ENCODE measurements at regions not wholly inside any gene's neighbourhood (a gene's known extent, or its start where the extent isn't known, plus 50 kb on each side); places are given as distances from the start of the nearest gene placed in this dataset.

DNA sequence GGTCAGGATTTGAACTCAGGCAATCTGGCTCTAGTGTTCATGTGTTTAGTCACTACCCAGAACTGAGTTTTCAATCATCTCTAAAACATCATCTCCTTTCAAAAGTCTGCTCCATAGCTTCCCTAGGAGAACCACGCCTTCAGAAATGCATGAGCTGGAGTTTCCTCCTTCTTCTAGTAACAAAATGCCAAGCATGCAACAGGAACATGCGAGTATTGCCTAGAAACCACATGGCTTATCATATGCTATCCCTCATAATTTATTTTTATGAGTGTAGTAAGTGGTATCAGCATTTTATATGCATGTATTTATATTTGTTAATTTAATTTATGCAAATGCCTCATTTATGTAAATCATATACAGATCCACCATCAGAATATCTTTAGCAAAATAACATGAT lies 170.9 kb downstream of the RAB11FIP2 start (continued):
- no peak for TF ChIP-seq REST (IDR thresholded peaks at IDR 0.05; ENCODE audit: unreplicated experiment)

- Mint-ChIP-seq H3K9me3 (no peaks in the 10 kb centered on the region; the same call in 2 of the 3 replicates), H3K4me3 (no peak overlapping the region), H3K27me3 (ENCODE audit: insufficient read depth, low read depth, poor library complexity) (peaks cover 4% of the 10 kb centered on the region), H3K4me1 (peaks cover 6% of the 10 kb centered on the region), H3K27ac (no peak overlapping the region), H3K36me3 (ENCODE audit: low read depth) (no peaks in the 10 kb centered on the region)
- no peak overlapping the region for H3K4me3 ChIP-seq
- H3K27me3 ChIP-seq (ENCODE audit: insufficient read depth), result no peaks in the 10 kb centered on the region
- H3K36me3 ChIP-seq (ENCODE audit: insufficient read depth), result no peaks in the 10 kb centered on the region
- no peak overlapping the region for H3K4me2 ChIP-seq
- DNase-seq (ENCODE audit: low spot score) (no peak), ATAC-seq (no peak)
- H3K9me2 ChIP-seq (ENCODE audit: insufficient read depth), result no peaks in the 10 kb centered on the region
- no peaks in the 10 kb centered on the region for H4K20me1 ChIP-seq (replicated peaks; ENCODE audit: insufficient read depth)
- H3K79me2 ChIP-seq (replicated peaks; ENCODE audit: insufficient read depth), result no peaks in the 10 kb centered on the region
- H2AFZ ChIP-seq, result no peak overlapping the region
- no peak overlapping the region for H3K27ac ChIP-seq (ENCODE audit: low read depth)
- H3K4me1 ChIP-seq (ENCODE audit: insufficient read depth), result no peaks in the 10 kb centered on the region
- no peaks in the 10 kb centered on the region for H3F3A ChIP-seq (replicated peaks; ENCODE audit: low read depth)
- TF ChIP-seq STAT1 (IDR thresholded peaks at IDR 0.05; ENCODE audit: unreplicated experiment), result no peak
- TF ChIP-seq NANOG (IDR thresholded peaks at IDR 0.05; ENCODE audit: borderline replicate concordance), result no peak
- no peak for TF ChIP-seq POLR2AphosphoS5 (IDR thresholded peaks at IDR 0.05; ENCODE audit: low read depth)
- no peak for TF ChIP-seq JUNB (IDR thresholded peaks at IDR 0.05; ENCODE audit: unreplicated experiment)
- no peak for TF ChIP-seq ETS1 (IDR thresholded peaks at IDR 0.05)
- no peak for TF ChIP-seq EZH2 (IDR thresholded peaks at IDR 0.05; ENCODE audit: low read depth, unreplicated experiment)
- TF ChIP-seq ZNF331 (CRISPR knock-in tag; IDR thresholded peaks at IDR 0.05; ENCODE audit: low read depth), result no peak
- no peak for TF ChIP-seq REST (IDR thresholded peaks at IDR 0.05; ENCODE audit: unreplicated experiment)
- TF ChIP-seq EZH2phosphoT487 (IDR thresholded peaks at IDR 0.05; ENCODE audit: unreplicated experiment), result no peak
- no peak for TF ChIP-seq ZNF462 (CRISPR knock-in tag; IDR thresholded peaks at IDR 0.05)
- no peak for TF ChIP-seq CREB1 (CRISPR knock-in tag; IDR thresholded peaks at IDR 0.05; ENCODE audit: low read depth)
Observed at GRCh38 chr10:117876210-117876609, 170.5 kb downstream of the RAB11FIP2 start.

All from GM23338 (cell line).